ENCODE measurements at regions not wholly inside any gene's neighbourhood (a gene's known extent, or its start where the extent isn't known, plus 50 kb on each side); places are given as distances from the start of the nearest gene placed in this dataset.
A peak's percentile ranks its signal among the peaks of the same experiment; 100 is the strongest.

- WGBS, 10 experiments, result 15 to 100% (median 88%) methylated on average over 1 to 2 of the region's 2 CpGs; no CpG with 5 or more reads in 3 of the 10 experiments
- H3K4me3 ChIP-seq, result no peak overlapping the region
- ATAC-seq (replicated peaks in 6 of 8), result no peak
- H3K4me1 ChIP-seq (replicated peaks in 1 of 2), result no peaks in the 10 kb centered on the region
- in situ Hi-C loops (cut with MboI; ENCODE audit: low pct_unique_long_range_greater_than_20kb in 2 of 9, low sequenced_read_pairs in 9 of 9, unreplicated experiment in 9 of 9), result no loop called here
- H3K27ac ChIP-seq, result no peak overlapping the region
Measured at GRCh38 chr18:5091741-5092140, 105.3 kb downstream of the AKAIN1 start.

- Histone ChIP-seq H3K4me1 (replicated peaks in 1 of 2) (no peaks in the 10 kb centered on the region), H3K4me3 (no peak overlapping the region), H3K27ac (no peak overlapping the region)
- in situ Hi-C loops (cut with MboI; ENCODE audit: low pct_unique_long_range_greater_than_20kb in 2 of 9, low sequenced_read_pairs in 9 of 9, unreplicated experiment in 9 of 9), result no loop called here
- ATAC-seq (replicated peaks in 6 of 8), result no peak
- WGBS, 10 experiments, result 0 to 100% (median 50%) methylated on average over 1 to 3 of the region's 3 CpGs; no CpG with 5 or more reads in 2 of the 10 experiments
Measured at GRCh38 chr18:5075297-5075696, 121.8 kb downstream of the AKAIN1 start.

GRCh38 chr18:5073026-5073944 lies 123.8 kb downstream of the AKAIN1 start:
- in situ Hi-C loops (cut with MboI; ENCODE audit: low pct_unique_long_range_greater_than_20kb in 2 of 9, low sequenced_read_pairs in 9 of 9, unreplicated experiment in 9 of 9), result loop anchor here in 5 of 9 experiments (25.0 kb wide), 2 partner anchors 961 to 1311 kb away; no protein-coding TSS in a partner anchor
- Histone ChIP-seq H3K27ac (no peak overlapping the region), H3K4me3 (no peak overlapping the region), H3K4me1 (replicated peaks in 1 of 2) (no peaks in the 10 kb centered on the region)
- WGBS, 10 experiments, result 0 to 79% (median 30%) methylated on average over 1 to 8 of the region's 9 CpGs; no CpG with 5 or more reads in 1 of the 10 experiments
- ATAC-seq (replicated peaks in 6 of 8), result peak in 7 of 8 experiments; percentile 38 to 96 (median 72)

- no peaks in the 10 kb centered on the region for H3K4me1 ChIP-seq (replicated peaks in 1 of 2)
- H3K27ac ChIP-seq, result no peak overlapping the region
- ATAC-seq (replicated peaks in 6 of 8), result peak in 1 of 8 experiments; percentile 81
- H3K4me3 ChIP-seq, result no peak overlapping the region
- in situ Hi-C loops (cut with MboI; ENCODE audit: low pct_unique_long_range_greater_than_20kb in 2 of 9, low sequenced_read_pairs in 9 of 9, unreplicated experiment in 9 of 9), result loop anchor here in 5 of 9 experiments (25.0 kb wide), 2 partner anchors 957 to 1307 kb away; no protein-coding TSS in a partner anchor
- WGBS, 10 experiments, result 17 to 94% (median 76%) methylated on average over 1 to 3 of the region's 3 CpGs; no CpG with 5 or more reads in 4 of the 10 experiments
Measured at GRCh38 chr18:5068851-5069250, 128.2 kb downstream of the AKAIN1 start.

GRCh38 chr18:5066380-5066977 lies 130.6 kb downstream of the AKAIN1 start:
- 20 to 100% (median 90%) methylated on average over 1 to 2 of the region's 2 CpGs; no CpG with 5 or more reads in 7 of the 10 experiments for WGBS, 10 experiments
- no peak for ATAC-seq (replicated peaks in 6 of 8)
- in situ Hi-C loops (cut with MboI; ENCODE audit: low pct_unique_long_range_greater_than_20kb in 2 of 9, low sequenced_read_pairs in 9 of 9, unreplicated experiment in 9 of 9), result loop anchor here in 5 of 9 experiments (25.0 kb wide), 2 partner anchors 954 to 1304 kb away; no protein-coding TSS in a partner anchor
- H3K4me3 ChIP-seq, result no peak overlapping the region
- H3K4me1 ChIP-seq (replicated peaks in 1 of 2), result no peaks in the 10 kb centered on the region
- H3K27ac ChIP-seq, result no peak overlapping the region

- 67 to 100% (median 85%) methylated on average over 1 to 2 of the region's 2 CpGs; no CpG with 5 or more reads in 2 of the 10 experiments for WGBS, 10 experiments
- H3K4me1 ChIP-seq (replicated peaks in 1 of 2), result no peaks in the 10 kb centered on the region
- ATAC-seq (replicated peaks in 6 of 8), result peak in 2 of 8 experiments; percentile 50 to 66
- in situ Hi-C loops (cut with MboI; ENCODE audit: low pct_unique_long_range_greater_than_20kb in 2 of 9, low sequenced_read_pairs in 9 of 9, unreplicated experiment in 9 of 9), result loop anchor here in 5 of 9 experiments (25.0 kb wide), 2 partner anchors 953 to 1303 kb away; no protein-coding TSS in a partner anchor
- no peak overlapping the region for H3K27ac ChIP-seq
- H3K4me3 ChIP-seq, result no peak overlapping the region
Measured at GRCh38 chr18:5065615-5066014, 131.4 kb downstream of the AKAIN1 start.

GRCh38 chr18:5064841-5065370 lies 132.2 kb downstream of the AKAIN1 start:
- 0 to 100% (median 80%) methylated on average over 1 to 5 of the region's 5 CpGs; no CpG with 5 or more reads in 1 of the 10 experiments for WGBS, 10 experiments
- no peak overlapping the region for H3K4me3 ChIP-seq
- in situ Hi-C loops (cut with MboI; ENCODE audit: low pct_unique_long_range_greater_than_20kb in 2 of 9, low sequenced_read_pairs in 9 of 9, unreplicated experiment in 9 of 9), result loop anchor here in 5 of 9 experiments (25.0 kb wide), 2 partner anchors 953 to 1303 kb away; no protein-coding TSS in a partner anchor
- no peaks in the 10 kb centered on the region for H3K4me1 ChIP-seq (replicated peaks in 1 of 2)
- no peak overlapping the region for H3K27ac ChIP-seq
- ATAC-seq (replicated peaks in 6 of 8), result peak in 3 of 8 experiments; percentile 34 to 73 (median 71)

GRCh38 chr18:5061785-5062184 lies 135.3 kb downstream of the AKAIN1 start:
- Histone ChIP-seq H3K4me1 (replicated peaks in 1 of 2) (no peaks in the 10 kb centered on the region), H3K27ac (no peak overlapping the region), H3K4me3 (no peak overlapping the region)
- no peak for ATAC-seq (replicated peaks in 6 of 8)
- 25 to 100% (median 86%) methylated on average over 1 to 2 of the region's 2 CpGs; no CpG with 5 or more reads in 3 of the 10 experiments for WGBS, 10 experiments
- in situ Hi-C loops (cut with MboI; ENCODE audit: low pct_unique_long_range_greater_than_20kb in 2 of 9, low sequenced_read_pairs in 9 of 9, unreplicated experiment in 9 of 9), result loop anchor here in 5 of 9 experiments (25.0 kb wide), 2 partner anchors 949 to 1299 kb away; no protein-coding TSS in a partner anchor

- in situ Hi-C loops (cut with MboI; ENCODE audit: low pct_unique_long_range_greater_than_20kb in 2 of 9, low sequenced_read_pairs in 9 of 9, unreplicated experiment in 9 of 9), result loop anchor here in 5 of 9 experiments (25.0 kb wide), 2 partner anchors 948 to 1298 kb away; no protein-coding TSS in a partner anchor
- WGBS, 10 experiments, result 0 to 100% (median 71%) methylated on average over 1 to 3 of the region's 3 CpGs
- ATAC-seq (replicated peaks in 6 of 8), result no peak
- Histone ChIP-seq H3K4me3 (no peak overlapping the region), H3K4me1 (replicated peaks in 1 of 2) (no peaks in the 10 kb centered on the region), H3K27ac (no peak overlapping the region)
Measured at GRCh38 chr18:5060543-5060942, 136.5 kb downstream of the AKAIN1 start.

- Histone ChIP-seq H3K4me3 (no peak overlapping the region), H3K27ac (no peak overlapping the region), H3K4me1 (replicated peaks in 1 of 2) (no peaks in the 10 kb centered on the region)
- in situ Hi-C loops (cut with MboI; ENCODE audit: low pct_unique_long_range_greater_than_20kb in 2 of 9, low sequenced_read_pairs in 9 of 9, unreplicated experiment in 9 of 9), result loop anchor here in 5 of 9 experiments (25.0 kb wide), 2 partner anchors 947 to 1297 kb away; no protein-coding TSS in a partner anchor
- ATAC-seq (replicated peaks in 6 of 8), result no peak
- 0 to 100% (median 53%) methylated on average over 1 to 2 of the region's 2 CpGs; no CpG with 5 or more reads in 2 of the 10 experiments for WGBS, 10 experiments
Measured at GRCh38 chr18:5059696-5060032, 137.4 kb downstream of the AKAIN1 start.

- H3K4me3 ChIP-seq, result no peak overlapping the region
- H3K4me1 ChIP-seq (replicated peaks in 1 of 2), result no peaks in the 10 kb centered on the region
- 14 to 91% (median 76%) methylated on average over 1 to 14 of the region's 17 CpGs for WGBS, 10 experiments
- no peak overlapping the region for H3K27ac ChIP-seq
- ATAC-seq (replicated peaks in 6 of 8), result peak in 2 of 8 experiments; percentile 39 to 69
- in situ Hi-C loops (cut with MboI; ENCODE audit: low pct_unique_long_range_greater_than_20kb in 2 of 9, low sequenced_read_pairs in 9 of 9, unreplicated experiment in 9 of 9), result loop anchor here in 5 of 9 experiments (25.0 kb wide), 2 partner anchors 947 to 1297 kb away; no protein-coding TSS in a partner anchor
Measured at GRCh38 chr18:5058768-5059695, 138.0 kb downstream of the AKAIN1 start.

Data from motor neuron (in vitro differentiated cells).